Pancreas (tissue), 10 donors: ENCODE measurements at regions not wholly inside any gene's neighbourhood (a gene's known extent, or its start where the extent isn't known, plus 50 kb on each side); places are given as distances from the start of the nearest gene placed in this dataset.

ENCODE experiments used
- ATAC-seq, 4 donors: fragments of 200-7000 bp; cut with Tn5 transposase; one replicate each; pipeline versions ENCODE4 v1.8.0 to v1.9.1; 2020; ENCODE audit warnings: mild to moderate bottlenecking in 4 of 4, moderate library complexity in 4 of 4
- DNase-seq, 6 donors: peaks; one replicate each; pipeline ENCODE4 v3.0.0-alpha.2; 2020
- FAIRE-seq: peaks from 2 replicates; lab custom pipeline; 2012; peaks lifted over from hg19 to GRCh38; lab: Jason Lieb, UNC
- H3K27ac ChIP-seq, 4 donors: fragments of 200-600 bp; sonication (generic); 1 replicate in 3 of 4; 2 replicates in 1 of 4; pipeline versions ENCODE4 v1.5.0 to v1.8.0; 2020
- H3K27me3 ChIP-seq, 4 donors: fragments of 200-600 bp; one replicate each; pipeline ENCODE4 v1.8.0; 2021
- H3K36me3 ChIP-seq, 3 donors: fragments of 200-600 bp; sonication (generic) in 1 of 3; one replicate each; pipeline versions ENCODE4 v1.5.0 to v1.8.0; 2020 to 2021
- H3K4me1 ChIP-seq, 3 donors: fragments of 200-600 bp; one replicate each; pipeline ENCODE4 v1.8.0; 2021
- H3K4me3 ChIP-seq, 4 donors: fragments of 200-600 bp; sonication (generic) in 2 of 4; one replicate each; pipeline versions ENCODE4 v1.5.0 to v1.8.0; 2020 to 2021
- H3K9me3 ChIP-seq, 4 donors: fragments of 200-600 bp; one replicate each; pipeline ENCODE4 v1.8.0; 2021
- CTCF ChIP-seq, 4 donors: fragments of 200-600 bp; sonication (generic) in 3 of 4; IDR thresholded peaks; one replicate each; pipeline versions ENCODE4 v1.5.0 to v1.8.0; 2021; ENCODE audit warnings: antibody characterized with exemption in 4 of 4
- WGBS, 2 donors: extraction: QIAGEN DNeasy Blood & Tissue Kit; methylation state at CpG; one replicate each; pipeline ENCODE4 v1.1.7; 2013; 5-methylcytosine and 5-hydroxymethylcytosine counted together
- intact Hi-C, 3 donors: fragments of 100-400 bp; cut with DNase I; formaldehyde crosslinking; loops; one replicate each; pipeline versions ENCODE4 v1.11.1 to v1.14.2; 2022
- donor health status: healthy with polysubstance abuse.
- donor health status: DM: no; HTN: no; CAD: no; lungs with moderate emphysema.
- donor health status: DM: no; HTN: no; CAD: no.
- donor health status: control.
- donor health status: control.
- donor health status: Bipolar disorder and iron deficiency.
- donor health status: DM: yes; HTN: yes; CAD: no.
- donor health status: DM: no; HTN: no; CAD: no.
- donor health status: DM: no; HTN: no; CAD: no.
- donor health status: DM: yes; HTN: yes; CAD: no.

GRCh38 chr4:26110493-26110892 lies 196.5 kb downstream of the SMIM20 start:
- TF ChIP-seq CTCF (IDR thresholded peaks at IDR 0.05): no peak
- 55 to 59% methylated on average over 5 of the region's 5 CpGs for WGBS, 2 donors
- H3K36me3 ChIP-seq: no peaks in the 10 kb centered on the region
- FAIRE-seq: no peak
- no peaks in the 10 kb centered on the region for H3K9me3 ChIP-seq
- no peak for ATAC-seq
- intact Hi-C loops: no loop called here
- DNase-seq: no peak
- no peak overlapping the region for H3K27ac ChIP-seq
- H3K4me3 ChIP-seq: no peak overlapping the region
- no peaks in the 10 kb centered on the region for H3K4me1 ChIP-seq
- no peaks in the 10 kb centered on the region for H3K27me3 ChIP-seq

GRCh38 chr4:26113339-26113940 lies 199.4 kb downstream of the SMIM20 start:
- no peaks in the 10 kb centered on the region for H3K36me3 ChIP-seq
- no peak overlapping the region for H3K27ac ChIP-seq
- H3K4me1 ChIP-seq: no peaks in the 10 kb centered on the region
- ATAC-seq (no peak), DNase-seq (no peak), FAIRE-seq (no peak)
- H3K9me3 ChIP-seq: no peaks in the 10 kb centered on the region
- H3K4me3 ChIP-seq: no peak overlapping the region
- no peaks in the 10 kb centered on the region for H3K27me3 ChIP-seq
- WGBS, 2 donors: 83 to 86% methylated on average over 4 of the region's 4 CpGs
- intact Hi-C loops: no loop called here
- TF ChIP-seq CTCF (IDR thresholded peaks at IDR 0.05): no peak

- no peaks in the 10 kb centered on the region for H3K27me3 ChIP-seq
- no peak overlapping the region for H3K27ac ChIP-seq
- FAIRE-seq (no peak), ATAC-seq (no peak), DNase-seq (no peak)
- no peaks in the 10 kb centered on the region for H3K36me3 ChIP-seq
- H3K9me3 ChIP-seq: no peaks in the 10 kb centered on the region
- no peaks in the 10 kb centered on the region for H3K4me1 ChIP-seq
- 61 to 70% methylated on average over 4 of the region's 4 CpGs for WGBS, 2 donors
- no peak for TF ChIP-seq CTCF (IDR thresholded peaks at IDR 0.05)
- intact Hi-C loops: no loop called here
- H3K4me3 ChIP-seq: no peak overlapping the region
Measured at GRCh38 chr4:26116057-26116456, 202.0 kb downstream of the SMIM20 start.

- Histone ChIP-seq H3K27me3 (no peaks in the 10 kb centered on the region), H3K27ac (no peak overlapping the region), H3K36me3 (no peaks in the 10 kb centered on the region), H3K4me1 (no peaks in the 10 kb centered on the region), H3K9me3 (no peaks in the 10 kb centered on the region), H3K4me3 (no peak overlapping the region)
- no peak for TF ChIP-seq CTCF (IDR thresholded peaks at IDR 0.05)
- intact Hi-C loops: no loop called here
- WGBS, 2 donors: 81 to 83% methylated on average over 6 of the region's 6 CpGs
- ATAC-seq (no peak), FAIRE-seq (no peak), DNase-seq (no peak)
Measured at GRCh38 chr4:26120098-26120825, 200.6 kb upstream of the RBPJ start.

- 91 to 95% methylated on average over 3 of the region's 3 CpGs for WGBS, 2 donors
- Histone ChIP-seq H3K27ac (no peak overlapping the region), H3K36me3 (no peaks in the 10 kb centered on the region), H3K4me3 (no peak overlapping the region), H3K27me3 (no peaks in the 10 kb centered on the region), H3K4me1 (peaks cover 0 to 5% (median 0%) of the 10 kb centered on the region in 3 donors), H3K9me3 (no peaks in the 10 kb centered on the region)
- FAIRE-seq (no peak), ATAC-seq (no peak), DNase-seq (no peak)
- TF ChIP-seq CTCF (IDR thresholded peaks at IDR 0.05): no peak
- intact Hi-C loops: no loop called here
Measured at GRCh38 chr4:26122690-26123089, 198.1 kb upstream of the RBPJ start.
